ENCODE measurements at regions not wholly inside any gene's neighbourhood (a gene's known extent, or its start where the extent isn't known, plus 50 kb on each side); places are given as distances from the start of the nearest gene placed in this dataset.
A peak's percentile ranks its signal among the peaks of the same experiment; 100 is the strongest.
"Not testable (repeated sequence)": the region's sequence is repeated elsewhere in the genome, so short reads cannot be mapped to it uniquely, and the experiment has no call there.

DNA sequence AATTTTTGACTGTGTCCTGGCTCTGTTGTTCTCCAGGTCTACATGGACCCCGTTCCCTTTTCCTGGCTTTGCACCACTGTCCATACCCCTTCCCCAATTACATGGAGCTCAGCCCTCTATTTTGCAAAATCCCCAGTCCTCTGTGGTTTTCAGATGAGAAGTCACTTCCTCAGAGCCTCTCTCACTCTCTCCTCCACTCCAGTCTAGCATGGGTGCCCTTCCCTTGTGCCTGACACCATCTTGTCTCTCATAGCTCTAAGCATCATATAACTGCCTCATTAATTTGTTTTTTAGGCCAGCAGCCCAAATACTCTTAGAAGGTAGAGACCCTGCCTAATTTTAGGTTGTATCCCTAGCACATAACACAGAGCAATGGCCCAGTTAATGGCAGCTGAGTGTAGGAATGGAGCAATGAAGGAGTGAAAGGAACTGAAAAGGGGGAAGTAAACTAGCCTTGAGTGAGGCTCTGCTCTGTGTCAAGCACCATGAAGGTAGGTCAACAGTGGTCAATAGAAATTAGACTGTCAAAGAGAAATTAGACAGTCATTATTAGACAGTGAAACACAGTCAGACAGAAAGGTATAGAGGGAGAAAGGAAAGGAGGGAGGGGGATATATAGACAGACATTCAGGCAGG is 97.7 kb downstream of the ARHGAP11B start:
- Mint-ChIP-seq H3K4me3 (peak overlapping the region; percentile 27), H3K4me1 (ENCODE audit: low read depth) (peaks cover 24% of the 10 kb centered on the region), H3K36me3 (ENCODE audit: low read depth) (peaks cover 36% of the 10 kb centered on the region), H3K27ac (peak overlapping the region; percentile 41)
- H3K9me3 Mint-ChIP-seq; DNase-seq (ENCODE audit: low spot score); H3K27me3 Mint-ChIP-seq (ENCODE audit: insufficient read depth); intact Hi-C loops (cut with micrococcal nuclease): not testable (repeated sequence)

DNA sequence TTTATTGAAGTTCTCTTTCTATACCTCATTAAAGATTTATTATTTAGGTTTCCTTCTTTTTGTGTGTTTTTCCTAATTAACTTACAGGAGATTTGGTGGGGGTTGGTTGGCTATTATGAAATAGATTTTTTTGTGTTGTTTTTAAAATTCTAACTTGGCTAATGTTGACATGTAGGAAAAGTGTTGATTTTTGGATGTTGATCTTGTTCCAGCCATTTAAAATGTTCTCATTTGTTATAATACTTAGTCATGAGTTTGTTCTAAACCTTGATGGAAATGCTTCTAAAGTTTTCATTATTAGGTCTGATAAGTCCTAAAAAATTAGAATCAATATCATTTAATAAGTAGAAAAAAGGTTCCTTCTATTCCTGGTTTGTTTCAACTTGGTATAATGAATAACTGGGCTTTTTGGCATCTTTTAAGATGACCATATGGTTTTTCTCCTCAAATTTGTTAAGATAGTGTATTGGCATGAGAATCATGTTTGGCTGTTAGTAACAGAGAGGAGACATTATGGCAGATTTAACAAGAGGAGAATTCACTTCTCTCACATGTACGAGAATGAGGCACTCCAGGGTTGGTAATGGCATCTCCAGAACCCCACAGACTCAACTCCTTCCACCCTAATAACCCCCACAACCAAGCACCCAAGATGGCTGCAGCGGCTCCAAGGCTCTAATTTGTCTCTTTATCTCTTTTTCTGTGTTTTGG is 104.1 kb downstream of the ARHGAP11B start:
- H3K9me3 Mint-ChIP-seq; H3K4me1 Mint-ChIP-seq (ENCODE audit: low read depth); H3K27ac Mint-ChIP-seq; H3K4me3 Mint-ChIP-seq; DNase-seq (ENCODE audit: low spot score); intact Hi-C loops (cut with micrococcal nuclease); H3K27me3 Mint-ChIP-seq (ENCODE audit: insufficient read depth): not testable (repeated sequence)
- H3K36me3 Mint-ChIP-seq (ENCODE audit: low read depth) = peaks cover 43% of the 10 kb centered on the region

DNA sequence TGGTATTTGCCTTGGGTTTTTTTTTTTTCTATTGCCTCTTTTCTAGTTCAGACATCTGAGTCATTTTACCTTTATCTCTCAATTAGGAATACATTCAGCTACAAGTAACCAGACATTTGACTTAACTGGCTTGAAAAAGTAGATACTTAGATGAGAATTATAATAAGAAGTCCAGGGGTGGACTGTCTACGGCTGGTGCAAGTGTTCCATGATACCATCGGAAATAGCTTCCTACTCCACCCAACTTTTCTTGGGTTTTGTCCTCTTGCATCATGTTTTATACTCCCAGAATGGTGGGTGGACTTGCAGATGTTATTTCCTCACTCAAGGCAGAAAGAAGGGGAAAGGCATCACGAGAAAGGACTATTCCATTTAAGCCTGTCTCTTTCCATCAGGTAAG is 104.7 kb downstream of the ARHGAP11B start:
- intact Hi-C loops (cut with micrococcal nuclease); H3K27ac Mint-ChIP-seq; H3K4me1 Mint-ChIP-seq (ENCODE audit: low read depth); H3K9me3 Mint-ChIP-seq; H3K4me3 Mint-ChIP-seq; H3K27me3 Mint-ChIP-seq (ENCODE audit: insufficient read depth); DNase-seq (ENCODE audit: low spot score): not testable (repeated sequence)
- peaks cover 46% of the 10 kb centered on the region for H3K36me3 Mint-ChIP-seq (ENCODE audit: low read depth)

DNA sequence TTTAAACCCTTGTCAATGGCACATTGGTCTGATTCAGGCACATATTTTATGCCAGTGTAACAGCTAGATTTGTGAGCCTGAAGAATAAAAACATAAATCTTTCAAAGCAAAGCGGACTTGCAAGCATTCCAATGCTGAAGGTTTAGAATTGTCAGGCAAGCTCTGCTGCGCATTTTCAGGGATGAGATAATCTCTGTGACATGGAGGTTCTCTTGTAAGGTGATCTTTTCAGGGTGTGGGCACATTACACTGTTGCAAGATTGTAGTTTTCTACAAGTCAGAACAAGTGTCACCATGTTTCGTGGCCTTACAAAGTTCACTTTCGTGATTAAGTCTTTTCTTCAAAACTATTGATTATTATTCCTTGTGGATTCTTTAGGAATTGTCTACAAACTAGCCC is 106.2 kb downstream of the ARHGAP11B start:
- H3K27me3 Mint-ChIP-seq (ENCODE audit: insufficient read depth); H3K4me1 Mint-ChIP-seq (ENCODE audit: low read depth); H3K9me3 Mint-ChIP-seq; H3K27ac Mint-ChIP-seq; H3K4me3 Mint-ChIP-seq; intact Hi-C loops (cut with micrococcal nuclease); DNase-seq (ENCODE audit: low spot score): not testable (repeated sequence)
- H3K36me3 Mint-ChIP-seq (ENCODE audit: low read depth) = peaks cover 47% of the 10 kb centered on the region

DNA sequence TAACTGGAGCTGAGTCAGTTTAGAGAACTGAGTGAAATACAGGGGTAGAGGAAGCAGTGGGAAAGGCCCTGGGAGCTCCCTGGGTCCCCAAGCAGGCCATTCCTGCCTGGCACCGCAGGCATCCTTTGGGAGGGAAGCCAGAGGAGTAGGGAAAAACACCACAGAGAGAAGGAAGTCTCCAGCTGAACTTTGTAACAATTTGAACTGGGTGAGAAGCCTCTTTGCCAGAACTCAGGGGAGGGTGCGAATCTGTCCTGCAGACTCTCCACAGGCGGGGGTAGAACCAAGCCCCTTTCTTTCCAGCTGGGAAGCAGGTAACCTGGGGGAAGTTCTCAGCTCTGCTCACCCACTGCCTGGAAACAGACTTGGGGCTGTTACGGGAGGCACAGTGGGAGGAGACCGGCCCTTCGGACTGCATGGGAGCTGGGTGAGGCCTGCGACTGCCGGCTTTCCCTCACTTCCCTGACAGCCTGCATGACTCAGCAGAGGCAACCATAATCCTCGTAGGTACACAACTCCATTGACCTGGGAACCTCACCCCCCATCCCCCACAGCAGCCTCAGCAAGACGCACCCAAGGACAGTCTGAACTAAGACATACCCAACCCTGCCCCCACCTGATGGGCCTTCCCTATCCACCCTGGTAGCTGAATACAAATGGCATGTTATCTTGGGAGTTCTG is 110.1 kb downstream of the ARHGAP11B start:
- peaks cover 11% of the 10 kb centered on the region for H3K9me3 Mint-ChIP-seq
- H3K36me3 Mint-ChIP-seq (ENCODE audit: low read depth) = peaks cover 62% of the 10 kb centered on the region
- H3K27me3 Mint-ChIP-seq (ENCODE audit: insufficient read depth); intact Hi-C loops (cut with micrococcal nuclease); H3K4me3 Mint-ChIP-seq; DNase-seq (ENCODE audit: low spot score); H3K4me1 Mint-ChIP-seq (ENCODE audit: low read depth); H3K27ac Mint-ChIP-seq: not testable (repeated sequence)

DNA sequence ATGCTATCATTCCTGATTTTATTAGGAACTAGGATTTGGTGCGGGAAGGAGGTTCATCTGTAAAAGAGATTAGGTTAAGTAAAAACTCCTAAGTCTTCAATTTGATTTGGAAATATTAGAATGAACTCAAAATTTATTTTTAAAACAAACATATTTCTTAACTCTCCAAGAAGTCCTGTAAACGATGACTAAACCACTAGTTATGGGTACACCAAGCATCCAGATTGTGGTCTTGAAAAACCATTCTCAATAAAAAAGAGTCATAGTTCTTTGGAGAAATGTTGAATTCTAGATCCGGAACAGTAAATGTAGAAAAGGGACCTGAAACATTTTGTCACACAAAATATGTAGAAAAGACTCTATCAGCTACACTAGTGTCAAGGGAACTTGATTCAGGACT is 116.9 kb downstream of the ARHGAP11B start:
- H3K36me3 Mint-ChIP-seq (ENCODE audit: low read depth) = peaks cover 46% of the 10 kb centered on the region
- intact Hi-C loops (cut with micrococcal nuclease); DNase-seq (ENCODE audit: low spot score): not testable (repeated sequence)

DNA sequence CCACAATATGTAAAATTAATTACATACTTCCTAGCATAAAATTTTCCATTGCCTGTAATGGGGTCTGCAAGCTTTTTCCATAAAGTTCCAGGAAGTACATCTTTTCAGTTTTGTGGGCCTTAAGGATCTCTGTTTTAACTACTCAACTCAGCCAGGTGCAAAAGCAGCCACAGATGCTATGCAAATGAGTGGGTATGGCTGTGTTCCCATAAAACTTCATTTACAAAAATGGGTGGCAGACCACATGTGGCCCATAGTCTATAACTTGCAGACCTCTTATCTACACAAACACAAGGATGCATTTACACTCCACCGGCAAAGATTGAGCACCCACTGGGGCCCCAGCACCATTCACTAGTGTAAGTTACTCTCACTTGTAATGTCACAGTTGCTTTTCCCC is 123.1 kb downstream of the ARHGAP11B start:
- H3K4me3 Mint-ChIP-seq; H3K27ac Mint-ChIP-seq; H3K4me1 Mint-ChIP-seq (ENCODE audit: low read depth); H3K27me3 Mint-ChIP-seq (ENCODE audit: insufficient read depth); H3K9me3 Mint-ChIP-seq; DNase-seq (ENCODE audit: low spot score); intact Hi-C loops (cut with micrococcal nuclease): not testable (repeated sequence)
- peaks cover 15% of the 10 kb centered on the region for H3K36me3 Mint-ChIP-seq (ENCODE audit: low read depth)

More for the DNA sequence above, 116.9 kb downstream of the ARHGAP11B start:
- not testable (repeated sequence) for H3K4me3 Mint-ChIP-seq; H3K27ac Mint-ChIP-seq; H3K4me1 Mint-ChIP-seq (ENCODE audit: low read depth); H3K27me3 Mint-ChIP-seq (ENCODE audit: insufficient read depth)
- H3K9me3 Mint-ChIP-seq = peaks cover 11% of the 10 kb centered on the region

DNA sequence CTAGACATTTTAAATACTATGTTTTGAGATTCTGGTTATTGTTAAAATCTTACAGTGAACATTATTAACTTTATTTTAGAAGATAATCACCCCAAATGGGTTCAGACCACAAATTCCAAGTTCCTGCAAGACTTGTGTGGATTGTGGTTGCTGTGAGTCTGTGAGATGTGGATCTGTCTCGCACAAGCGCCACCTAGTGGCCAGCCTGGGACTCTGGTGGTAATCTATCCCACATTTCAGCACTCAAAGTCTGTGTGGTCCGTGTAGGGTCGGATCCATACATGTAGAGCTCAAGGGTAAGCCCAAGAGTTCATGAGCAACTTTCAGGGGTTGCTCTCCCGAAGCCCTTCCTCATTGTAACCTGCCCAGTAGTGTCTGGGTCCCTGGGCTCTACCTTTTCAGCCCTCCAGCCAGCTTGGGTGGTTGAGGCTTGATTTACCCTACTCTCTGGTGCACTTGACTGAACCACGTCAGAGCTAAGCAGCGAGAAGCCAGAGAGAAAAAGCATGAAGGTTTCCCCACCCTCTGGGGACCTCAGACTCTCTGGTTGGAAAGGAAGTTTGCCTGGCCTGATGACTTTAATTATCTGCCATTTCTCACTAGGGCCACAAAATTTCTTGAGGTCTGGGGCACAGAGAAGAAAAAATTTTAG is 129.2 kb downstream of the ARHGAP11B start:
- H3K9me3 Mint-ChIP-seq; H3K27ac Mint-ChIP-seq; intact Hi-C loops (cut with micrococcal nuclease); H3K4me1 Mint-ChIP-seq (ENCODE audit: low read depth); H3K4me3 Mint-ChIP-seq; H3K27me3 Mint-ChIP-seq (ENCODE audit: insufficient read depth): not testable (repeated sequence)
- peak; percentile 48 for DNase-seq (ENCODE audit: low spot score)
- H3K36me3 Mint-ChIP-seq (ENCODE audit: low read depth) = peaks cover 13% of the 10 kb centered on the region

DNA sequence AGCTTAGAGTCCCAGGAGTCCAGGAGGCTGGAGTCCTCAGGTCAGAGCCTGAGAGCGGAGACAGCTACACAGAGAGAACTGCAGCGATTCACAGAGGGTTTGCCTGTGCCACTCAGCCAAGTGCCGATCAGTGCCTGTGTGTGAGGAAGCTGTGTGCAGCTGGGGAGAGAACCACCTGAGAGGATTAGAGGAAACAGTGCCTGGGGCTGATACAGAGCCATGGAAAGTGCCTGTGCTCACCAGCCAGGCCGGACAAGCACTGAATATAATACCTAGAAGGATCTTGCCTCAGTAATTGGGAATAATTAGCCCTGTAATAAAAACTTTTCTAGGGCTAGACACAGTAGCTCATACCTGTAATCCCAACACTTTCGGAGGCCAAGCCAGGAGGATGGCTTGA is 134.7 kb downstream of the ARHGAP11B start:
- H3K4me3 Mint-ChIP-seq; H3K4me1 Mint-ChIP-seq (ENCODE audit: low read depth); intact Hi-C loops (cut with micrococcal nuclease); H3K9me3 Mint-ChIP-seq; H3K27ac Mint-ChIP-seq; DNase-seq (ENCODE audit: low spot score); H3K27me3 Mint-ChIP-seq (ENCODE audit: insufficient read depth): not testable (repeated sequence)
- peaks cover 15% of the 10 kb centered on the region for H3K36me3 Mint-ChIP-seq (ENCODE audit: low read depth)

DNA sequence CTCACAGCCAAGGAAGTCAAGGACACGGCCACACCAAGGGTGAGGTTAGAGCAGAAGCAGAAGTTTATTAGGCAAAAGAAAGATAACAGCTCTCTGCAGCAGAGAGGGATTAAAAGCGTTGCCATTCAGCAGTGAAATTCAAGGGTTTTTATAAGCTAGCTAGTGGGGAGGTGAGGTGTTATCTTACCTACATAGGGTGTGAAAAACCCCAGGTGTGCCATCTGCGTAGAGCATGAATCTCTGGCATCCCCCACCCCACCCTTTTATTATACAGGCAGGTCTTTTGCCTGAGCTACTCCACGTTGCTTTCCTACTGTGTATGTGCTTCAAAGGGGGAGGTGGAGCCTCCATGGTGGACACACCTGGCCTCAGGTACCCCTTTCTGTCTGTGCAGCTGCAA is 135.4 kb downstream of the ARHGAP11B start:
- H3K4me3 Mint-ChIP-seq; H3K27ac Mint-ChIP-seq; intact Hi-C loops (cut with micrococcal nuclease); H3K27me3 Mint-ChIP-seq (ENCODE audit: insufficient read depth); DNase-seq (ENCODE audit: low spot score); H3K4me1 Mint-ChIP-seq (ENCODE audit: low read depth); H3K9me3 Mint-ChIP-seq: not testable (repeated sequence)
- H3K36me3 Mint-ChIP-seq (ENCODE audit: low read depth) = peaks cover 15% of the 10 kb centered on the region

DNA sequence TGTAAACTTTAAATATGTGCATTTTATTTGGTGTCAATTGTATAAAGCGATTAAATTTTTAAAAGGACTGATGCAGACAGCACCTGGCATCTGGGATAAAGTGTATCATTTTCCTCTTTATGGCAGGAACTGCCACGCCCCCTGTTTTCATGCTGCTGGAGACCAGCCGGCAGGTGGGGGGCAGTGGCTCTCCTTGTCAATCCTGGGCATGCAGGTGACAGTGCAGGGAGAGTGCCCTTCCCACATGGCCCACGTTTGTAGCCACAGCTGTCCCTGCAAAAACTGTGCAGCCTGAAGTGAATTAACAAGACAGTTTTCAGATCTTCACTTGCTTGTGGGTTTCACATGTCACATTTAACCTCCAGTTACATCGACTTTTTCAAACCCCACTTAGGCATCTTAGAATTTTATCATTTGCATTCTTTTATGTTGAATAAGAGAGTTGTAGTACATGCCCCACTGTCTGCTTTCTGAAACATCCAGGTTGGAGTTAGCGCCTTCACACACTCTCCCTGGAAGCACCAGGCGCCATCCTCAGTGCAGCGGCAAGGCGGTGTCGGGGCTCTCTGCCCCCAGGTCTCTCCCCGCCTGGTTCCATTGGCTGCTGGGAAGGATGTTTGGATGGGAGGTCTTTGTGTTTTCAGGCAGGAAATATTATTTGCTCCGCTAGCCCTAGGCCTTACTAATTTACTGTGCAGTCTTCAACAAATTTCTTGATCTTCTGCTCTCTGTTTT is 134.2 kb upstream of the FAN1 start:
- H3K27me3 Mint-ChIP-seq (ENCODE audit: insufficient read depth); H3K4me3 Mint-ChIP-seq; DNase-seq (ENCODE audit: low spot score); H3K4me1 Mint-ChIP-seq (ENCODE audit: low read depth); intact Hi-C loops (cut with micrococcal nuclease); H3K9me3 Mint-ChIP-seq; H3K27ac Mint-ChIP-seq: not testable (repeated sequence)
- peaks cover 28% of the 10 kb centered on the region for H3K36me3 Mint-ChIP-seq (ENCODE audit: low read depth)

DNA sequence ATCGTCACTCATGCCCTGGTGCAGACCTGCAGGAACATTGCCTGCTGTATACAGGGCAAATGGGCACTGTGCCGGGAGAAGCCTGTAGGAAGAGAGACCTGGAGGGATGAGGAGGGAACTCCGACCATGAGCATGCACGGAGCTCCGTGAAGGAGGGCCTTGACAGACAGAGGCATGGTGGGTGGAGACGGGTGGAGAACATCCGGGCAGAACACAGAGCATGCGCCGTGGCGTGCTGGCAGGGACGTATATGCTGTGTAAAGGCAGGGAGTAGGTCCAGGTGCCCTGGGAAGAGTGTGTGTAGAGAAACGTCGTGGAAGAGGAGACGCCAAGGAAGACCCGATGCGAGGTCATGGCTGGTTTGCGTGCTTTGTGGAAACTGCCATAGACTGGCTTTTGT is 133.0 kb upstream of the FAN1 start:
- DNase-seq (ENCODE audit: low spot score) = no peak
- H3K4me3 Mint-ChIP-seq = no peak overlapping the region
- H3K36me3 Mint-ChIP-seq (ENCODE audit: low read depth) = peaks cover 32% of the 10 kb centered on the region
- intact Hi-C loops (cut with micrococcal nuclease) = no loop called here
- H3K27ac Mint-ChIP-seq = no peak overlapping the region
- H3K4me1 Mint-ChIP-seq (ENCODE audit: low read depth) = no peaks in the 10 kb centered on the region
- H3K9me3 Mint-ChIP-seq = no peaks in the 10 kb centered on the region
- H3K27me3 Mint-ChIP-seq (ENCODE audit: insufficient read depth) = no peaks in the 10 kb centered on the region

Data from activated T-helper 1 cell treated with anti-CD3 and anti-CD28 coated beads, Interleukin-12 subunit alpha, Interleukin-12 subunit beta, Interleukin-2, Interleukin-4 antibody, amounts not matched to agents 30 ng/mL and 10 ng/mL and 1 ng/mL, durations not matched to agents 14 hours and 24 hours and 36 hours (primary cell).